ENCODE measurements at regions not wholly inside any gene's neighbourhood (a gene's known extent, or its start where the extent isn't known, plus 50 kb on each side); places are given as distances from the start of the nearest gene placed in this dataset.

DNA sequence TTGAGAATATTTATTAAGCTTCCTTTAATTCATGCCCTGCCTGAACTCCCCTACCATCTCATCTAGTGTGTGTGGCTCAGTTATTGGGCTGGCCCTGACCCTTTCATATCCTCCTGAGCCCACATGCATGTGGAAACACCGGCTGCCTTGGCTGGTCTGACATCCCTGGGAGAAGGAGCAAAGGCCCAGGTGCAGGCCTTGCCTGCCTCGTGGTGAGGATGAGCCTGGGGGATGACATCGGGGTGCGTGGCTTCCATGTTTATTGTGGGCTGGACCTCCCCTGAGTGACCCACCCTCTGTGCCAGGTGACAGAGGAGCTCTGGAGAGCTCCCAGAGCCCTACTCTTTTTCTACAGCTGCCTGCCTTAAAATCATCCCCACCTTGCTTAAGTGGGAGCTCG is 69.1 kb downstream of the FOXA2 start:
- intact Hi-C loops (cut with DNase I) = no loop called here
- DNase-seq (ENCODE audit: extremely low spot score in 2 of 2) = peak in 1 of 2 donors; percentile 79
- Histone ChIP-seq H3K27me3 (no peaks in the 10 kb centered on the region), H3K4me1 (no peaks in the 10 kb centered on the region), H3K4me3 (no peak overlapping the region), H3K9me3 (no peaks in the 10 kb centered on the region), H3K36me3 (no peaks in the 10 kb centered on the region), H3K27ac (no peak overlapping the region)
- no peak for TF ChIP-seq POLR2A (IDR thresholded peaks at IDR 0.05)
- TF ChIP-seq, protein P1, sequence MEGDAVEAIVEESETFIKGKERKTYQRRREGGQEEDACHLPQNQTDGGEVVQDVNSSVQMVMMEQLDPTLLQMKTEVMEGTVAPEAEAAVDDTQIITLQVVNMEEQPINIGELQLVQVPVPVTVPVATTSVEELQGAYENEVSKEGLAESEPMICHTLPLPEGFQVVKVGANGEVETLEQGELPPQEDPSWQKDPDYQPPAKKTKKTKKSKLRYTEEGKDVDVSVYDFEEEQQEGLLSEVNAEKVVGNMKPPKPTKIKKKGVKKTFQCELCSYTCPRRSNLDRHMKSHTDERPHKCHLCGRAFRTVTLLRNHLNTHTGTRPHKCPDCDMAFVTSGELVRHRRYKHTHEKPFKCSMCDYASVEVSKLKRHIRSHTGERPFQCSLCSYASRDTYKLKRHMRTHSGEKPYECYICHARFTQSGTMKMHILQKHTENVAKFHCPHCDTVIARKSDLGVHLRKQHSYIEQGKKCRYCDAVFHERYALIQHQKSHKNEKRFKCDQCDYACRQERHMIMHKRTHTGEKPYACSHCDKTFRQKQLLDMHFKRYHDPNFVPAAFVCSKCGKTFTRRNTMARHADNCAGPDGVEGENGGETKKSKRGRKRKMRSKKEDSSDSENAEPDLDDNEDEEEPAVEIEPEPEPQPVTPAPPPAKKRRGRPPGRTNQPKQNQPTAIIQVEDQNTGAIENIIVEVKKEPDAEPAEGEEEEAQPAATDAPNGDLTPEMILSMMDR (IDR thresholded peaks at IDR 0.05) = no peak
- TF ChIP-seq POLR2AphosphoS5 (IDR thresholded peaks at IDR 0.05; ENCODE audit: insufficient read depth in 1 of 2, low read depth in 1 of 2) = no peak

DNA sequence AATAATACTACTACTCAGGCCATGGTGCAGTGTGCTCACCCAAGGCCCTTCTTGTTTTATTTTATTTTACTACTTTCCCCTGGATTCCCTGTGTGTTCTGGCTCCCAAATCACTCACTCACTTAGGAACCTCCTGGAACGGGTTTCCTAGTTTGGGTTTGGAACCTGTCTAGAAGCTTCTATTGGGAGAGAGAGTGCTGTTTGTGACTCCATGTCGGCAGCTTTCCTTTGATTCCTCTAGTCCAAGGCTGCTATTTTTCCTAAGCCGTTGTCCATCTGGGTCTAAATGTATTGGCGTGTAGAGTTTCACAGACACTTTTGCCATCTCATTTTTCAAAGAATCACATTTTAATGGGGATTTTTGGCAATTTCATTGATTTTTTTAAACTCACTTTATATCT is 70.8 kb downstream of the FOXA2 start:
- Histone ChIP-seq H3K4me1 (no peaks in the 10 kb centered on the region), H3K36me3 (no peaks in the 10 kb centered on the region), H3K27me3 (no peaks in the 10 kb centered on the region), H3K4me3 (no peak overlapping the region), H3K9me3 (no peaks in the 10 kb centered on the region), H3K27ac (no peak overlapping the region)
- TF ChIP-seq, protein P1 (IDR thresholded peaks at IDR 0.05) = no peak
- no peak for TF ChIP-seq POLR2A (IDR thresholded peaks at IDR 0.05)
- TF ChIP-seq POLR2AphosphoS5 (IDR thresholded peaks at IDR 0.05; ENCODE audit: insufficient read depth in 1 of 2, low read depth in 1 of 2) = no peak
- no peak for DNase-seq (ENCODE audit: extremely low spot score in 2 of 2)
- intact Hi-C loops (cut with DNase I) = no loop called here

DNA sequence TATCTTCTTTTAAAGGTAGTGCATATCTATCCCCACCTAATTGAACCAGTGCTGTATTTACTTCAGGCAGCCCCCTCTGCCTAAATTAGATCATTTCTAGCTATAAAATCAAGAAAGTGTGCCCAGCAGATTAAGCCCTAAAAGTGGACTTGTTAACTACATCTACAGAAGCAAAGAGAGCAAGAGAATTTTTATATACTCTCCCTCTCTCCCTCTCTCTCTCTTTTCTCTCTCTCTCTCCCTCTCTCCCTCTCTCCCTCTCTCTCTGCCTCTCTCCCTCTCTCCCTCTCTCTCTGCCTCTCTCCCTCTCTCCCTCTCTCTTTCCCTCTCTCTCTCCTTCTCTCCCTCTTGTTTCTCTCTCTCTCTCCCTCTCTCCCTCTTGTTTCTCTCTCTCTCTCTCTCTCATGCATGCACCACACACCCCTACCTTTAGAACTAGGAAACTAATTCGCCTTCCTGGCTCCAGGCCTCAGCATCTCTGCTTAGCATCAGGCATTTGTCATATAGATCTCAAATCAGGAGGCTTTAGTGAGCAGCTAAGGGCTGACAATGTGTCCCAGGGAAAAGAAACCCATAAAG is 71.4 kb downstream of the FOXA2 start:
- no peaks in the 10 kb centered on the region for H3K36me3 ChIP-seq
- intact Hi-C loops (cut with DNase I) = no loop called here

DNA sequence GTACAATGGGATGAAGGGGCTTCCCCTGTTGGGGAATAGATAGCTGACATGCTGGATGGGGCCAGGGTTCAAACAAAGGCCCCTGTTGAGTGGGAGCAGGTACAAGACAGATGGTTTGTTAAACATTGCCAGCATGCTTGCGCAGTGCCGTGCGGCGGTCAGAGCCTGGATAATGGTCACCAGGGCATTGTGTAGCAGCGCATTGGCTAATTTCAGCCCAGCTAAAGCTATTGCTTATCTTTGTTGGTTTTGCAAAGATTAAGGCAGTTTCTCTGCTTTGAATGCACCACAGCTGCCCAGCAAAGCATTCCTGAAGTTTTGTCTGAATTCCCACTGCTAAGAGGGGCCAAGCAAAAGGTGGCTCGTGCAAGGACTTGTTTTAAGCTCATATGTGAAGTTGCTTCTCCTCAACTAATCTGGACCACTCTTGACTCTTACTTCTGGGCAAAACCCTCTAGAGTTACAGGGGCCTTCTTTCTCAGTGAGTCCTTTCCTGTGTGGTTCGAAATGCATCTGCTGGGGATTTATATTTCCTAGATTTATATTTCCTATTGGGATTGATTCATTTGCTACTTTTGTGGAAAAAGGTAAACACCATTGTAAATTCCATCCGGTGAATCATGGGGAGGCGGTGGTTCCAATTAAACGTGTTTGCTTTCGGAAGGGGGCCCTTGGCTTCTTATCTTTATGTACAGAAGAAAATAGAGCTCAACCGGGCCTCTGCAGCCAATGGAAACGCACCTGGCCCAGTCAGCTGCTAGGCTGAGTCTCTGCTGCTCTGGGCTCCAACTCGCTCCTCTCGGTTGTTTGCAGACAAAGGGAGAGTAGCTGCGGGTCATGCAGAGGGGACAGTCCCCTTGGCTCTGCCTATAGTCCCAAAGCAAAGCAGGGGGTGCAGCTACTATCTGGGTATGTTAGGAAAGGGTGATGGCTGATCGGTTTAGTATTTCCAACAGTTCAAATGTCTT is 72.1 kb downstream of the FOXA2 start:
- Histone ChIP-seq H3K27me3 (no peaks in the 10 kb centered on the region), H3K9me3 (no peaks in the 10 kb centered on the region)

More for the DNA sequence above, 71.4 kb downstream of the FOXA2 start:
- Histone ChIP-seq H3K27ac (no peak overlapping the region), H3K9me3 (no peaks in the 10 kb centered on the region), H3K4me3 (no peak overlapping the region), H3K27me3 (no peaks in the 10 kb centered on the region), H3K4me1 (no peaks in the 10 kb centered on the region)
- DNase-seq (ENCODE audit: extremely low spot score in 2 of 2) = peak in 1 of 2 donors; percentile 44
- TF ChIP-seq, protein P1 (IDR thresholded peaks at IDR 0.05) = no peak
- no peak for TF ChIP-seq POLR2AphosphoS5 (IDR thresholded peaks at IDR 0.05; ENCODE audit: insufficient read depth in 1 of 2, low read depth in 1 of 2)
- no peak for TF ChIP-seq POLR2A (IDR thresholded peaks at IDR 0.05)

More for the DNA sequence above, 72.1 kb downstream of the FOXA2 start:
- Histone ChIP-seq H3K4me1 (no peaks in the 10 kb centered on the region), H3K27ac (no peak overlapping the region), H3K4me3 (no peak overlapping the region), H3K36me3 (no peaks in the 10 kb centered on the region)
- peak in 1 of 2 donors; percentile 32 for DNase-seq (ENCODE audit: extremely low spot score in 2 of 2)
- TF ChIP-seq, protein P1 (IDR thresholded peaks at IDR 0.05) = no peak
- no peak for TF ChIP-seq POLR2A (IDR thresholded peaks at IDR 0.05)
- TF ChIP-seq POLR2AphosphoS5 (IDR thresholded peaks at IDR 0.05; ENCODE audit: insufficient read depth in 1 of 2, low read depth in 1 of 2) = no peak
- intact Hi-C loops (cut with DNase I) = no loop called here

Measured in vagina (tissue), 2 donors.